HL-60 (cell line): ENCODE measurements at regions not wholly inside any gene's neighbourhood (a gene's known extent, or its start where the extent isn't known, plus 50 kb on each side); places are given as distances from the start of the nearest gene placed in this dataset.

ENCODE experiments used
- CTCF ChIP-seq: IDR thresholded peaks from one replicate; pipeline ENCODE4 v1.5.1; 2011; ENCODE audit warnings: low read length, control low read depth, inconsistent platforms; ENCODE audit not compliant: insufficient read depth
- POLR2AphosphoS5 ChIP-seq: IDR thresholded peaks from 2 replicates; pipeline ENCODE4 v1.6.1; 2012; ENCODE audit warnings: low read depth
- REST ChIP-seq: IDR thresholded peaks from 2 replicates; pipeline ENCODE4 v1.6.1; 2012; ENCODE audit warnings: low read depth; ENCODE audit not compliant: insufficient replicate concordance

GRCh38 chr13:30149248-30149647 is 158.1 kb downstream of the KATNAL1 start:
- TF ChIP-seq REST = no peak
- TF ChIP-seq POLR2AphosphoS5 = no peak
- no peak for TF ChIP-seq CTCF
